ENCODE measurements at regions not wholly inside any gene's neighbourhood (a gene's known extent, or its start where the extent isn't known, plus 50 kb on each side); places are given as distances from the start of the nearest gene placed in this dataset.

- H3K36me3 ChIP-seq (ENCODE audit: insufficient read depth, low read length): no peaks in the 10 kb centered on the region
- no peak overlapping the region for H2AFZ ChIP-seq (ENCODE audit: low read length)
- no peaks in the 10 kb centered on the region for H4K20me1 ChIP-seq (ENCODE audit: insufficient read depth, low read length)
- no peak overlapping the region for H3K4me3 ChIP-seq (ENCODE audit: low read depth, low read length, poor library complexity, severe bottlenecking)
- no peaks in the 10 kb centered on the region for H3K27me3 ChIP-seq (ENCODE audit: insufficient read depth, low read length)
- no peak overlapping the region for H3K9ac ChIP-seq (ENCODE audit: low read length)
- H3K9me3 ChIP-seq (ENCODE audit: low read length): no peaks in the 10 kb centered on the region
- no peak overlapping the region for H3K4me2 ChIP-seq (ENCODE audit: low read length)
- H3K4me1 ChIP-seq (ENCODE audit: insufficient read depth, low read length, severe bottlenecking): no peaks in the 10 kb centered on the region
- no peak for TF ChIP-seq EZH2 (IDR thresholded peaks at IDR 0.05; ENCODE audit: borderline replicate concordance, low read length)
- TF ChIP-seq, protein P1, sequence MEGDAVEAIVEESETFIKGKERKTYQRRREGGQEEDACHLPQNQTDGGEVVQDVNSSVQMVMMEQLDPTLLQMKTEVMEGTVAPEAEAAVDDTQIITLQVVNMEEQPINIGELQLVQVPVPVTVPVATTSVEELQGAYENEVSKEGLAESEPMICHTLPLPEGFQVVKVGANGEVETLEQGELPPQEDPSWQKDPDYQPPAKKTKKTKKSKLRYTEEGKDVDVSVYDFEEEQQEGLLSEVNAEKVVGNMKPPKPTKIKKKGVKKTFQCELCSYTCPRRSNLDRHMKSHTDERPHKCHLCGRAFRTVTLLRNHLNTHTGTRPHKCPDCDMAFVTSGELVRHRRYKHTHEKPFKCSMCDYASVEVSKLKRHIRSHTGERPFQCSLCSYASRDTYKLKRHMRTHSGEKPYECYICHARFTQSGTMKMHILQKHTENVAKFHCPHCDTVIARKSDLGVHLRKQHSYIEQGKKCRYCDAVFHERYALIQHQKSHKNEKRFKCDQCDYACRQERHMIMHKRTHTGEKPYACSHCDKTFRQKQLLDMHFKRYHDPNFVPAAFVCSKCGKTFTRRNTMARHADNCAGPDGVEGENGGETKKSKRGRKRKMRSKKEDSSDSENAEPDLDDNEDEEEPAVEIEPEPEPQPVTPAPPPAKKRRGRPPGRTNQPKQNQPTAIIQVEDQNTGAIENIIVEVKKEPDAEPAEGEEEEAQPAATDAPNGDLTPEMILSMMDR (IDR thresholded peaks at IDR 0.05; ENCODE audit: low read length): no peak
- no peaks in the 10 kb centered on the region for H3K79me2 ChIP-seq (ENCODE audit: insufficient read depth, low read length)
- H3F3A ChIP-seq (ENCODE audit: insufficient read depth, low read length): no peaks in the 10 kb centered on the region
- H3K9me2 ChIP-seq (ENCODE audit: low read depth, low read length): no peaks in the 10 kb centered on the region
- no peak overlapping the region for H3K27ac ChIP-seq (ENCODE audit: low read depth, low read length, poor library complexity, severe bottlenecking)
Measured at GRCh38 chr3:137061186-137061585, 103.4 kb downstream of the IL20RB start.

DNA sequence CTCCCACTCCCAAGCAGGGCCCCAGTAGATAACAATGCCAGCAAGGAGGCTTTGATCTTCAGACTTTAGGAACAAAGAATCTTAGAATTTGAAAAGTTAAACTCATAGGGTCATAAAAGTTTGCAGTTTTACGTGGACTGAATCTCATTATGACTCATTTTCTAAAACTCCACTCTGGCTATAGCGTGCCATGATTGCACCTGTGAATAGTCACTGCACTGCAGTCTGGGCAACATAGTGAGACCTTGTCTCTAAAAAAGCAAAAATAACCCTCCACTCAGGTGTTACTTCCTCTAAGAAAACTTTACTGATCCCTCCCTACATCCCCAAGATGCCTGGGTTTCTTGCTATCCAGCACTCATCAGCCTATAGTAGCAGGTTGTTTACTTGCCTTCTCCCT is 104.5 kb downstream of the IL20RB start:
- no peak overlapping the region for H3K27ac ChIP-seq (ENCODE audit: low read depth, low read length, poor library complexity, severe bottlenecking)
- no peaks in the 10 kb centered on the region for H3K27me3 ChIP-seq (ENCODE audit: insufficient read depth, low read length)
- no peaks in the 10 kb centered on the region for H3K9me2 ChIP-seq (ENCODE audit: low read depth, low read length)
- H3K4me3 ChIP-seq (ENCODE audit: low read depth, low read length, poor library complexity, severe bottlenecking): no peak overlapping the region
- no peaks in the 10 kb centered on the region for H3K9me3 ChIP-seq (ENCODE audit: low read length)
- no peaks in the 10 kb centered on the region for H3K79me2 ChIP-seq (ENCODE audit: insufficient read depth, low read length)
- no peaks in the 10 kb centered on the region for H4K20me1 ChIP-seq (ENCODE audit: insufficient read depth, low read length)
- TF ChIP-seq, protein P1 (IDR thresholded peaks at IDR 0.05; ENCODE audit: low read length): no peak
- no peak for TF ChIP-seq EZH2 (IDR thresholded peaks at IDR 0.05; ENCODE audit: borderline replicate concordance, low read length)
- H3K9ac ChIP-seq (ENCODE audit: low read length): no peak overlapping the region
- no peak overlapping the region for H2AFZ ChIP-seq (ENCODE audit: low read length)
- no peak overlapping the region for H3K4me2 ChIP-seq (ENCODE audit: low read length)
- no peaks in the 10 kb centered on the region for H3F3A ChIP-seq (ENCODE audit: insufficient read depth, low read length)
- H3K4me1 ChIP-seq (ENCODE audit: insufficient read depth, low read length, severe bottlenecking): no peaks in the 10 kb centered on the region
- H3K36me3 ChIP-seq (ENCODE audit: insufficient read depth, low read length): no peaks in the 10 kb centered on the region

- TF ChIP-seq, protein P1 (IDR thresholded peaks at IDR 0.05; ENCODE audit: low read length): no peak
- TF ChIP-seq EZH2 (IDR thresholded peaks at IDR 0.05; ENCODE audit: borderline replicate concordance, low read length): no peak
- Histone ChIP-seq H3K4me3 (ENCODE audit: low read depth, low read length, poor library complexity, severe bottlenecking) (no peak overlapping the region), H3K27me3 (ENCODE audit: insufficient read depth, low read length) (no peaks in the 10 kb centered on the region)
Measured at GRCh38 chr3:137065381-137065780, 107.6 kb downstream of the IL20RB start.

More at GRCh38 chr3:137065381-137065780, 107.6 kb downstream of the IL20RB start:
- Histone ChIP-seq H2AFZ (ENCODE audit: low read length) (no peak overlapping the region), H3K27ac (ENCODE audit: low read depth, low read length, poor library complexity, severe bottlenecking) (no peak overlapping the region), H4K20me1 (ENCODE audit: insufficient read depth, low read length) (no peaks in the 10 kb centered on the region), H3K9me2 (ENCODE audit: low read depth, low read length) (no peaks in the 10 kb centered on the region), H3F3A (ENCODE audit: insufficient read depth, low read length) (no peaks in the 10 kb centered on the region), H3K4me2 (ENCODE audit: low read length) (no peak overlapping the region), H3K36me3 (ENCODE audit: insufficient read depth, low read length) (no peaks in the 10 kb centered on the region), H3K9me3 (ENCODE audit: low read length) (no peaks in the 10 kb centered on the region), H3K4me1 (ENCODE audit: insufficient read depth, low read length, severe bottlenecking) (no peaks in the 10 kb centered on the region), H3K79me2 (ENCODE audit: insufficient read depth, low read length) (no peaks in the 10 kb centered on the region), H3K9ac (ENCODE audit: low read length) (no peak overlapping the region)

All from OCI-LY1 (cell line).